Breast epithelium (tissue), 4 donors: ENCODE measurements at regions not wholly inside any gene's neighbourhood (a gene's known extent, or its start where the extent isn't known, plus 50 kb on each side); places are given as distances from the start of the nearest gene placed in this dataset.

Experiments used
- DNase-seq, 2 donors: peaks; one replicate each; pipeline ENCODE4 v3.0.0-alpha.2; 2019; ENCODE audit warnings: low spot score in 2 of 2
- H3K27ac ChIP-seq, 2 donors: fragments of 200-600 bp; sonication (generic) in 1 of 2; one replicate each; pipeline ENCODE4 v1.5.1; 2016 to 2019; ENCODE audit warnings: mild to moderate bottlenecking in 1 of 2
- H3K27me3 ChIP-seq, 2 donors: fragments of 200-600 bp; sonication (generic) in 1 of 2; one replicate each; pipeline versions ENCODE4 v1.5.1 to v1.6.0; 2017 to 2019; ENCODE audit warnings: control low read depth in 1 of 2, mild to moderate bottlenecking in 1 of 2
- H3K36me3 ChIP-seq: fragments of 200-600 bp; one replicate; pipeline ENCODE4 v1.5.1; 2019
- H3K4me1 ChIP-seq, 2 donors: fragments of 200-600 bp; sonication (generic); one replicate each; pipeline ENCODE4 v1.5.1; 2016 to 2019; ENCODE audit warnings: control low read depth in 1 of 2
- H3K4me3 ChIP-seq, 3 donors: fragments of 200-600 bp; sonication (generic); 1 replicate in 2 of 3; 2 replicates in 1 of 3; pipeline ENCODE4 v1.5.1; 2016 to 2019; ENCODE audit warnings: mild to moderate bottlenecking in 3 of 3, moderate library complexity in 2 of 3
- H3K9me3 ChIP-seq, 2 donors: fragments of 200-600 bp; sonication (generic) in 1 of 2; one replicate each; pipeline ENCODE4 v1.5.1; 2016 to 2019; ENCODE audit warnings: control low read depth in 1 of 2
- CTCF ChIP-seq, 3 donors: fragments of 450-650 bp; IDR thresholded peaks; one replicate each; pipeline ENCODE4 v1.5.1; 2016 to 2017; ENCODE audit warnings: antibody characterized with exemption in 3 of 3, mild to moderate bottlenecking in 3 of 3, moderate library complexity in 3 of 3
- POLR2A ChIP-seq: fragments of 450-650 bp; IDR thresholded peaks from one replicate; pipeline ENCODE4 v1.6.1; 2016; ENCODE audit warnings: antibody characterized with exemption, mild to moderate bottlenecking, moderate library complexity
- POLR2AphosphoS5 ChIP-seq, 3 donors: sonication (generic); formaldehyde crosslinking; IDR thresholded peaks; one replicate each; pipeline ENCODE4 v1.6.1; 2017; ENCODE audit warnings: antibody characterized with exemption in 3 of 3
- intact Hi-C: fragments of 100-400 bp; cut with DNase I; formaldehyde crosslinking; loops from one replicate; pipeline ENCODE4 v1.15.1; 2023; ENCODE audit warnings: low total_unique reads

- intact Hi-C loops, result no loop called here
- TF ChIP-seq CTCF (IDR thresholded peaks at IDR 0.05), result no peak
- TF ChIP-seq POLR2AphosphoS5 (IDR thresholded peaks at IDR 0.05), result no peak
- no peak for TF ChIP-seq POLR2A
- no peaks in the 10 kb centered on the region for H3K36me3 ChIP-seq
- no peaks in the 10 kb centered on the region for H3K27me3 ChIP-seq
- H3K27ac ChIP-seq, result no peak overlapping the region
- DNase-seq, result no peak
- H3K9me3 ChIP-seq, result no peaks in the 10 kb centered on the region
- H3K4me1 ChIP-seq, result no peaks in the 10 kb centered on the region
- no peak overlapping the region for H3K4me3 ChIP-seq
Observed at GRCh38 chr6:14537030-14537429, 419.5 kb downstream of the CD83 start.

- no peaks in the 10 kb centered on the region for H3K4me1 ChIP-seq
- TF ChIP-seq CTCF (IDR thresholded peaks at IDR 0.05) (no peak), POLR2A (no peak), POLR2AphosphoS5 (IDR thresholded peaks at IDR 0.05) (no peak)
- no peaks in the 10 kb centered on the region for H3K9me3 ChIP-seq
- peak; percentile 48 to 73 for DNase-seq
- peak overlapping the region in 1 of 2 donors; percentile 30 for H3K27ac ChIP-seq
- no peaks in the 10 kb centered on the region for H3K36me3 ChIP-seq
- intact Hi-C loops, result no loop called here
- H3K4me3 ChIP-seq, result no peak overlapping the region
- H3K27me3 ChIP-seq, result no peaks in the 10 kb centered on the region
Observed at GRCh38 chr6:14540276-14540675, 422.7 kb downstream of the CD83 start.

- no peak for DNase-seq
- Histone ChIP-seq H3K9me3 (no peaks in the 10 kb centered on the region), H3K27me3 (no peaks in the 10 kb centered on the region), H3K36me3 (no peaks in the 10 kb centered on the region), H3K4me1 (no peaks in the 10 kb centered on the region), H3K27ac (no peak overlapping the region), H3K4me3 (no peak overlapping the region)
- TF ChIP-seq CTCF (IDR thresholded peaks at IDR 0.05), result no peak
- TF ChIP-seq POLR2AphosphoS5 (IDR thresholded peaks at IDR 0.05), result no peak
- no peak for TF ChIP-seq POLR2A
- intact Hi-C loops, result no loop called here
Observed at GRCh38 chr6:14540810-14541540, 423.4 kb downstream of the CD83 start.

GRCh38 chr6:14542670-14543366, 425.2 kb downstream of the CD83 start:
- H3K4me1 ChIP-seq, result no peaks in the 10 kb centered on the region
- intact Hi-C loops, result no loop called here

More at GRCh38 chr6:14542670-14543366, 425.2 kb downstream of the CD83 start:
- no peaks in the 10 kb centered on the region for H3K27me3 ChIP-seq
- H3K4me3 ChIP-seq, result no peak overlapping the region
- H3K27ac ChIP-seq, result no peak overlapping the region
- TF ChIP-seq POLR2AphosphoS5 (IDR thresholded peaks at IDR 0.05) (no peak), CTCF (IDR thresholded peaks at IDR 0.05) (no peak), POLR2A (no peak)
- no peaks in the 10 kb centered on the region for H3K9me3 ChIP-seq
- no peaks in the 10 kb centered on the region for H3K36me3 ChIP-seq
- no peak for DNase-seq
